ENCODE measurements at regions not wholly inside any gene's neighbourhood (a gene's known extent, or its start where the extent isn't known, plus 50 kb on each side); places are given as distances from the start of the nearest gene placed in this dataset.

- intact Hi-C loops (cut with DNase I; ENCODE audit: low total_unique reads), result no loop called here
- TF ChIP-seq CTCF (IDR thresholded peaks at IDR 0.05), result no peak
- no peak for TF ChIP-seq POLR2A (IDR thresholded peaks at IDR 0.05)
- Histone ChIP-seq H3K27me3 (no peaks in the 10 kb centered on the region), H3K9me3 (no peaks in the 10 kb centered on the region), H3K4me1 (no peaks in the 10 kb centered on the region), H3K36me3 (no peaks in the 10 kb centered on the region), H3K4me3 (no peak overlapping the region), H3K27ac (no peak overlapping the region)
- DNase-seq, result no peak
Measured at GRCh38 chr10:37700886-37701780, 156.3 kb downstream of the ZNF248 start.

DNA sequence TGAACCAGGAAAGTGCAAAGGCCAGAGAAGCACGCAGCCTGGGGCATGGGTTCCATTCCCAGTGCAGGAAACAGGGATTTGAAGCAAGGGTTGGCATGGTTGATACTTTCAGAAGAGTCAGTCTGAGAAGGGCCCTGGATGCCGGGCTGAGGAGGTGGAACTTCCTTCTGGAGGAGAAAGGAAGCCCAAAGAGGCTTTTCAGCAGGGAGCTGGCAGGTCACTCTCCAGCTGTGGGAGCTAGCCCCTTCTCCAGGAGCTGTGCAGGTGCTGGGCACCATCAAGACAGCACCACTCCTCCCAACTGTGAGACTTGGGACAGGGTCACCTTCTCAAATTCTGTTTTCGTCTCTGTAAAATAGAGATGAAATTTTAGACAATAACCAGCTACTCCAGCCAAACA lies 169.8 kb downstream of the ZNF248 start:
- no peak for TF ChIP-seq POLR2A (IDR thresholded peaks at IDR 0.05)
- Histone ChIP-seq H3K36me3 (no peaks in the 10 kb centered on the region), H3K9me3 (no peaks in the 10 kb centered on the region), H3K27me3 (no peaks in the 10 kb centered on the region), H3K4me1 (no peaks in the 10 kb centered on the region), H3K27ac (no peak overlapping the region), H3K4me3 (no peak overlapping the region)
- intact Hi-C loops (cut with DNase I; ENCODE audit: low total_unique reads), result no loop called here
- DNase-seq, result no peak

GRCh38 chr10:37685741-37686683 lies 171.4 kb downstream of the ZNF248 start:
- Histone ChIP-seq H3K4me1 (no peaks in the 10 kb centered on the region), H3K36me3 (no peaks in the 10 kb centered on the region), H3K4me3 (no peak overlapping the region), H3K27ac (no peak overlapping the region), H3K27me3 (no peaks in the 10 kb centered on the region), H3K9me3 (no peaks in the 10 kb centered on the region)
- intact Hi-C loops (cut with DNase I; ENCODE audit: low total_unique reads), result no loop called here
- TF ChIP-seq CTCF (IDR thresholded peaks at IDR 0.05), result no peak
- TF ChIP-seq POLR2A (IDR thresholded peaks at IDR 0.05), result no peak
- DNase-seq, result no peak

DNA sequence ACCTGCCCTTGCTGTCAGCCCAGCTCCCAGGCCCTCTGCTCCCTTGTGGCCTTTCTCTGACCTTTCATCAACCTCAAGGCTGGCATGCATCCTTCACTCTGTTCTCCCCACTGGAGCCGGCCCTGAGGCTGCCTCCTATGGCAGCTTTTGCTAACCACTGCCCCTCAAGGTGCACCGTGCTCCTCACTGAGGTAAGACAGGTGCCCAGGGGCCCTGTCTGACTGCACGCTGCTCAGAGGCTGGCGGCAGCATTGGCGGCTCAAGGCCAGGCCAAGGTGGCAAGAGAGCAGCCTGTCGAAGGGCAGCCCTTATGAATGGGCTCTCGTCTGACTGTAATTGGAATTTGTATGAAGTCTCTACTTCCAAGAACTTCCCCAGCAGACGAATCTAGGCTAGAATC lies 172.6 kb downstream of the ZNF248 start:
- H3K27ac ChIP-seq, result no peak overlapping the region
- no peak for DNase-seq
- no peaks in the 10 kb centered on the region for H3K4me1 ChIP-seq
- intact Hi-C loops (cut with DNase I; ENCODE audit: low total_unique reads), result no loop called here
- H3K4me3 ChIP-seq, result no peak overlapping the region
- H3K27me3 ChIP-seq, result no peaks in the 10 kb centered on the region
- no peaks in the 10 kb centered on the region for H3K36me3 ChIP-seq
- H3K9me3 ChIP-seq, result no peaks in the 10 kb centered on the region
- no peak for TF ChIP-seq CTCF (IDR thresholded peaks at IDR 0.05)
- TF ChIP-seq POLR2A (IDR thresholded peaks at IDR 0.05), result no peak

DNA sequence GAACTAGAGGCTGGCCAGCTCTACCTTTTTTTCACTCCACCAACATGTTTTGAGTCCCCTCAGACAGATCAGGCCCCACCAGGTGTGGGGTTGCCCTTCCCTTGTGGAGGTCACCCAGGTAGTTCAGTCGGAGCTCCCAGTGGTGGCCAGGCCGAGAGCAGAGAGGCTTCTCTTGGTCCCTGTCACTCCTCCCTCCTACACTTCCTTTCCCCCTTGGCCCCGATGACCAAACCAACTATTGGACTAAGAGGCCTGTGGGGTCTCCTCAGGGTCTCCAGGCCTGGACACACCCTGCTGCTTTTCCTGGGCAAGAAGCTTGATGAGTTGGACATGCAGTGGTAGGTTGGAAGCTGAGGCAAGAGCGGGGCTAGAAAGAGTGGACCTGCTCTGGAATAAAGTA lies 174.8 kb downstream of the ZNF248 start:
- intact Hi-C loops (cut with DNase I; ENCODE audit: low total_unique reads), result no loop called here
- no peak overlapping the region for H3K27ac ChIP-seq
- no peak overlapping the region for H3K4me3 ChIP-seq
- no peaks in the 10 kb centered on the region for H3K9me3 ChIP-seq
- H3K27me3 ChIP-seq, result no peaks in the 10 kb centered on the region
- no peaks in the 10 kb centered on the region for H3K36me3 ChIP-seq
- DNase-seq, result no peak
- TF ChIP-seq CTCF (IDR thresholded peaks at IDR 0.05) (no peak), POLR2A (IDR thresholded peaks at IDR 0.05) (no peak)
- no peaks in the 10 kb centered on the region for H3K4me1 ChIP-seq

Data from uterus (tissue), 3 donors.